GM13976 (cell line): ENCODE measurements at regions not wholly inside any gene's neighbourhood (a gene's known extent, or its start where the extent isn't known, plus 50 kb on each side); places are given as distances from the start of the nearest gene placed in this dataset.
A peak's percentile ranks its signal among the peaks of the same experiment; 100 is the strongest.

Experiments
- DNase-seq: peaks from one replicate; pipeline ENCODE4 v3.0.0; 2012; ENCODE audit warnings: low spot score
- in situ Hi-C: fragments of 300-500 bp; cut with MboI; formaldehyde crosslinking; loops from one replicate; pipeline ENCODE4 v1.12.0; 2022; ENCODE audit warnings: low sequenced_read_pairs, mixed read lengths, inconsistent platforms; ENCODE audit not compliant: unreplicated experiment
- TF ChIP-seq, protein P1 (sequence below): IDR thresholded peaks from 2 replicates; pipeline ENCODE4 v1.5.1; 2012; ENCODE audit warnings: borderline replicate concordance, mild to moderate bottlenecking; ENCODE audit not compliant: insufficient read depth; ENCODE audit errors: extremely low read depth, missing control alignments, control extremely low read depth

DNA sequence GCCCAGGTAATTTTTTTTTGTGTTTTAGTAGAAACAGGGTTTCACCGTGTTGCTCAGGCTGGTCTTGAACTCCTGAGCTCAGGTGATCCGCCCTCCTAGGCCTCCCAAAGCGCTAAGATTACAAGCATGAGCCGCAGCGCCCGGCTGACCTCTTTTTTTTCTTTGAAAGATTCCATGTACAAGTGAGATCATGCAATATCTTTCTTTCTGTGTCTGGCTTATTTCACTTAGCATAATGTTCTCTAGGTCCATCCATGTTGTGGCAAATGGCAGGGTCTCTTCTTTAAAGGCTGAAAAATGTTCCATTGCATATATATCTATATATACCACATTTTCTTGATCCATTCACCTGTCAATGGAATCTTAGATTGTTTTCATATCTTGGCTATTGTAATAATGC is 255.0 kb upstream of the MYOCD start:
- in situ Hi-C loops = no loop called here
- TF ChIP-seq, protein P1, sequence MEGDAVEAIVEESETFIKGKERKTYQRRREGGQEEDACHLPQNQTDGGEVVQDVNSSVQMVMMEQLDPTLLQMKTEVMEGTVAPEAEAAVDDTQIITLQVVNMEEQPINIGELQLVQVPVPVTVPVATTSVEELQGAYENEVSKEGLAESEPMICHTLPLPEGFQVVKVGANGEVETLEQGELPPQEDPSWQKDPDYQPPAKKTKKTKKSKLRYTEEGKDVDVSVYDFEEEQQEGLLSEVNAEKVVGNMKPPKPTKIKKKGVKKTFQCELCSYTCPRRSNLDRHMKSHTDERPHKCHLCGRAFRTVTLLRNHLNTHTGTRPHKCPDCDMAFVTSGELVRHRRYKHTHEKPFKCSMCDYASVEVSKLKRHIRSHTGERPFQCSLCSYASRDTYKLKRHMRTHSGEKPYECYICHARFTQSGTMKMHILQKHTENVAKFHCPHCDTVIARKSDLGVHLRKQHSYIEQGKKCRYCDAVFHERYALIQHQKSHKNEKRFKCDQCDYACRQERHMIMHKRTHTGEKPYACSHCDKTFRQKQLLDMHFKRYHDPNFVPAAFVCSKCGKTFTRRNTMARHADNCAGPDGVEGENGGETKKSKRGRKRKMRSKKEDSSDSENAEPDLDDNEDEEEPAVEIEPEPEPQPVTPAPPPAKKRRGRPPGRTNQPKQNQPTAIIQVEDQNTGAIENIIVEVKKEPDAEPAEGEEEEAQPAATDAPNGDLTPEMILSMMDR = no peak
- DNase-seq = no peak

DNA sequence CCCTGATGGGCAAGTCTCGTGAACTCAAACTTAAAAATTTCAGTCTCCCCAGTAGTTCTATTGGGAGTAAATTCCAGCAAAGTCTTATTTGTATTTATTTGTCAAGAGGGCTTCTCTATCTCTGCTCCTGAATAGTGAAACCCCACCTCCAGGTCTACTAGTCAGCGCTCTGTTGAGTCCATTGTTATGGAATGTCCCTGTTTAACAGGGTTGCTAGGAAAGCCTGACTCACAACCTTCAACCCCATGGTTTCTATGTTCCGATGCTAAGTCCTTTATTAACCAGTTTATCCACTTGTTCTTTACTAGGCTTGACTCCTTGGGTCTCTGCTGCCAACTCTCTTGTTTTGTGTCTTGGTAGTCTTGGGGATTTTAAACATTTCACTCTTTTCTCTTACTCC is 250.7 kb upstream of the MYOCD start:
- in situ Hi-C loops = no loop called here
- DNase-seq = no peak
- TF ChIP-seq, protein P1 = no peak

DNA sequence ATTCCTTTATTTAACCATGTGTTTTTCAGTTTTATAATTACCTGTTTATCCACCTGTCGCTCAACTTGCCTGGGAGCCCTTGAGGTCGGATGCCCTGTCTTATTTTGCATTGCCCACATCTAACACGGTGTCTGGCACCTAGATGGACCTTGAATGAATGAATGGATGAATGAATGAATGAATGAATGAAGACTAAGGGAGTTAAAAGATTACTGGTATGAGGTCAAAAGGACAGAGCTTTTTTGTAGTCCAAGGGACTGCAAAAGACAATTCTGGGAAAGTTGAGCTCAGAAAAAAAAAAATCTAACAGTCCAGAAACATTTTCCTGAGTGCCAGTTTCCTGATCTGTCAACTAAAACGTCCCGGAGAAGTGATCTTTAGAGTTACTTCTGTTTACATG is 244.6 kb upstream of the MYOCD start:
- DNase-seq = no peak
- in situ Hi-C loops = no loop called here

DNA sequence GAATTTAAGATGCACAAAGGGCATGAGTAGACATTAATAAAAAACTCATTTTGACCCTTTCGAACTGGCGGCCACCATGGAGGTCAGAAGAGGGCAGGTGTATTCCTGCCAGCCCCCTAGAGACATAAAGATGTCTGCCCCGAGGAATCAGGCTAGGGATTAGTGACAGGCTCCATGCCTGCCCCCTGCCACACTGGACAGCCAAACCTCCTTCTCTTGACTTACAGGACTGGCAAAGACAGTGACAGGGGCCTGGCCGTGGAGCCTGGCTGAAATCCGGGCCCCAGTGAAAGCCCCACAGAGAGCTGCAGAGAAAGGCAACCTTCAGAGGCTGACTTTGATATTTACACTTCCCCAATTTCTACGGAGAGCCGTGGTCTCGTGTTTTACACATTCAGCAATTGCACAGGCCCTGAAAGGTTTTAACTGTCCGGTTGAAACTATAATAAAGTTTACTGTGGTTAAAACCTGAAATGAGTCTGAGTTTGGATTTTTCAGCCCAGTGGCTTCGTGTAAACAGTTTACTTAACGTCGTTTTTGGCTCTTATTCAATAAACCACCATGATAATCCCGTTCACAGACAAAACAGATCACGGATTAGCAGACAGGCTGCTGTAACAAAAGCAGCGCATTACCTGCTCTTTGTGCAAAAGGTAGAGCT is 243.9 kb upstream of the MYOCD start:
- in situ Hi-C loops = no loop called here
- DNase-seq = peak; percentile 50
- TF ChIP-seq, protein P1 = no peak

More for the DNA sequence above, 244.6 kb upstream of the MYOCD start:
- TF ChIP-seq, protein P1 = no peak

DNA sequence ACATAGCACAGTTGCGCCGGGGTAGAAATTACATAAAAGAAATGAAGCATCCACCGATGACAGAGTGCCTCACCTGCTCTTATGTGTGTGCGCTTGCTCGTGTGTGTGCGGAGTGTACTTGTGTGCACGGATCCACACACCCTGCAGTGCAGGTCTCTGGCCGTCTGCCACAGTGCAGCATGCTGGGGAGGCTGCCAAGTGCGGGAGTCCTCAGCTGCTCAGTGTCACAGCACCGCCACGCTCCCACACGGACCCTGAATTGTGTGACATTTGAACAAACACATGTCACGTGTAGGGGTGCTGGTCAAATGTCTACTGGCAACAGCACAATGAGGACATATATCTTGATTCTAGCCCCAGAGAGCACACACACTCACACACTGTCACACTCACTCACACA is 243.0 kb upstream of the MYOCD start:
- in situ Hi-C loops = no loop called here
- TF ChIP-seq, protein P1 = no peak
- DNase-seq = no peak

DNA sequence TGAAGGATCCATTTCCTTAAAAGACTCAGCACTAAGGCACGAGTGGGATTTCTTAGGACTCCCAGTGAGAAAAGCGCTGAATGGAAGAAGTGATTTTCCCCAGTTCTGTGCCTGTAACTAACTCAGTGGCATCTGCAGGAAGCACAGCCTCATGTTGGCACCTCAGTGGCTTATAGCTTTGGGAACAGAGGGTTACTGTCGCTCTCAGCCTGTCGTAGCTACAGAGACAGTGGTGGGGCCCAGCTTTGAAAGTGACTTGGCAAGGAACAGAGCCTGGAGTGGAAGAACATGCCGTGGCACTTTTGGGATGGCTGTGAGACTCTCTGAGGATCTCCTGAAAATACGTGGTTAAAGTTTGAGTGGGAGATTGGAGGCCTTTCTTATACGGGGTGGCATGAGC is 242.4 kb upstream of the MYOCD start:
- in situ Hi-C loops = no loop called here
- TF ChIP-seq, protein P1 = no peak
- DNase-seq = no peak

DNA sequence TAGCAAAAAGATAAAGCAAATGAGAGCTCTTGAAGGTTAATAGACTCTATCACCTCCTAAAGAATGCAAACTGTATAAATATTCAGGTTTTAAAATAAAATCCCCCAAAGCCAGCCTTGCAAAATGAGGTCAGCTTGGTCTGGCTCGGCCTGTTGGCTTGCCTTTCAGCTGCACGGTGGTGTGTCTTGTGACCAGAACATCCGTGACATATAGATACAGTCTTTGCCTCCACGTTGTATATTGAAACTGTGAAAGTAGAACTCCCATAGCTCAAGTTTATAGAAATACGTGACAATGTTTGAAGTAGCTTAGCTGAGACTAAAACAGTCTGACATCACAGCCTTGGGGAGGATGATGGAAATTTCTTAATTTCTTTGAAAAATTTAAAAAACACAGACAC is 236.6 kb upstream of the MYOCD start:
- in situ Hi-C loops = loop anchor here (25.0 kb wide), 1 partner anchor 583 kb away; the partner anchor contains the start of gene ELAC2
- DNase-seq = peak; percentile 52
- TF ChIP-seq, protein P1 = no peak
